H1 (cell line): ENCODE measurements at regions not wholly inside any gene's neighbourhood (a gene's known extent, or its start where the extent isn't known, plus 50 kb on each side); places are given as distances from the start of the nearest gene placed in this dataset.
A peak's percentile ranks its signal among the peaks of the same experiment; 100 is the strongest.

Source experiments
- CTCF ChIA-PET: fragments of 300-600 bp; sonication (Branson Sonifier 250); formaldehyde crosslinking; loops from one replicate; lab custom pipeline; 2021; ENCODE audit not compliant: partially characterized antibody; lab: Charles Lee
- POLR2A ChIA-PET: fragments of 300-600 bp; sonication (Branson Sonifier 250); formaldehyde crosslinking; loops from one replicate; lab custom pipeline; 2021; ENCODE audit warnings: inconsistent platforms; ENCODE audit not compliant: partially characterized antibody; lab: Charles Lee
- DNase-seq, 2 experiments: peaks; one replicate each; pipeline versions ENCODE4 v3.0.0 to v3.0.0-alpha.2; 2010 to 2022; ENCODE audit warnings: low spot score in 2 of 2, low read depth in 1 of 2, mixed read lengths in 1 of 2
- FAIRE-seq: peaks from 2 replicates; lab custom pipeline; 2011; peaks lifted over from hg19 to GRCh38; lab: Jason Lieb, UNC
- H2AFZ ChIP-seq: 2 replicates; pipeline ENCODE4 v1.8.1; 2012; ENCODE audit warnings: low read length, inconsistent platforms
- H2AK5ac ChIP-seq: 2 replicates; pipeline ENCODE4 v1.6.1; 2013; ENCODE audit warnings: low read depth, low read length
- H2BK120ac ChIP-seq: replicated peaks from 2 replicates; pipeline ENCODE3; 2013; ENCODE audit warnings: low read depth, low read length, inconsistent platforms
- H2BK12ac ChIP-seq: 2 replicates; pipeline ENCODE4 v1.6.1; 2013; ENCODE audit warnings: low read depth, low read length
- H2BK15ac ChIP-seq: 2 replicates; pipeline ENCODE4 v1.6.1; 2013; ENCODE audit warnings: low read length
- H2BK20ac ChIP-seq: 2 replicates; pipeline ENCODE4 v1.6.1; 2013; ENCODE audit warnings: low read length
- H2BK5ac ChIP-seq: 2 replicates; pipeline ENCODE4 v1.6.1; 2013; ENCODE audit warnings: low read depth, low read length
- H3K14ac ChIP-seq: 2 replicates; pipeline ENCODE4 v1.6.1; 2013; ENCODE audit warnings: inconsistent platforms; ENCODE audit not compliant: insufficient read length
- H3K18ac ChIP-seq: 2 replicates; pipeline ENCODE4 v1.6.1; 2013; ENCODE audit warnings: low read length; ENCODE audit errors: extremely low read depth
- H3K23ac ChIP-seq: 2 replicates; pipeline ENCODE4 v1.6.1; 2013; ENCODE audit warnings: inconsistent platforms; ENCODE audit not compliant: insufficient read length
- H3K23me2 ChIP-seq: 2 replicates; pipeline ENCODE4 v1.6.1; 2013; ENCODE audit warnings: low read depth, low read length
- H3K27ac ChIP-seq: 2 replicates; pipeline ENCODE4 v1.6.1; 2011; ENCODE audit warnings: low read depth, low read length, inconsistent platforms
- H3K27me3 ChIP-seq, 4 experiments: replicated peaks in 1 of 4; 1 replicate in 1 of 4; 2 replicates in 3 of 4; pipeline versions ENCODE4 v1.6.1 to v1.8.1; 2011 to 2013; ENCODE audit warnings: low read length in 3 of 4, mild to moderate bottlenecking in 3 of 4, inconsistent platforms in 2 of 4, mixed read lengths in 2 of 4, moderate library complexity in 1 of 4; ENCODE audit not compliant: control insufficient read depth in 3 of 4, insufficient read depth in 3 of 4; ENCODE audit errors: extremely low read depth in 1 of 4
- H3K36me3 ChIP-seq, 4 experiments: 2 replicates each; pipeline versions ENCODE4 v1.6.1 to v1.8.1; 2011 to 2013; ENCODE audit warnings: mild to moderate bottlenecking in 4 of 4, low read length in 3 of 4, moderate library complexity in 2 of 4, control low read depth in 1 of 4, inconsistent platforms in 1 of 4; ENCODE audit not compliant: insufficient read depth in 4 of 4, control insufficient read depth in 2 of 4
- H3K4ac ChIP-seq: replicated peaks from 2 replicates; pipeline ENCODE3; 2013; ENCODE audit warnings: low read length, low read depth, mixed read lengths, inconsistent platforms; ENCODE audit not compliant: insufficient read length
- H3K4me1 ChIP-seq, 4 experiments: replicated peaks in 1 of 4; 1 replicate in 1 of 4; 2 replicates in 3 of 4; pipeline versions ENCODE4 v1.6.1 to v1.8.1; 2011 to 2013; ENCODE audit warnings: low read length in 3 of 4, inconsistent platforms in 2 of 4, mixed read lengths in 1 of 4; ENCODE audit not compliant: insufficient read depth in 4 of 4, control insufficient read depth in 3 of 4
- H3K4me2 ChIP-seq, 2 experiments: 2 replicates each; pipeline versions ENCODE4 v1.6.1 to v1.8.1; 2011 to 2013; ENCODE audit warnings: low read depth in 2 of 2, low read length in 2 of 2, control low read depth in 1 of 2, inconsistent platforms in 1 of 2, mild to moderate bottlenecking in 1 of 2; ENCODE audit not compliant: insufficient read depth in 1 of 2
- H3K4me3 ChIP-seq, 4 experiments: fragments of 200-600, 300-600 bp in 1 of 4; sonication (generic), shearing (Covaris generic), sonication (Bioruptor Twin) in 1 of 4; 2 replicates each; pipeline versions ENCODE4 v1.5.1 to v1.8.1; 2011 to 2016; ENCODE audit warnings: low read length in 4 of 4, low read depth in 3 of 4, control low read depth in 2 of 4, inconsistent platforms in 2 of 4, mild to moderate bottlenecking in 2 of 4, mixed read lengths in 1 of 4, moderate library complexity in 1 of 4; ENCODE audit not compliant: insufficient read depth in 2 of 4; ENCODE audit errors: extremely low read depth in 1 of 4
- H3K56ac ChIP-seq: replicated peaks from 2 replicates; pipeline ENCODE3; 2013; ENCODE audit warnings: low read depth, mild to moderate bottlenecking, mixed read lengths, low read length, inconsistent platforms; ENCODE audit not compliant: insufficient read length
- H3K79me1 ChIP-seq: 2 replicates; pipeline ENCODE4 v1.6.1; 2013; ENCODE audit warnings: low read depth, low read length, control low read depth
- H3K79me2 ChIP-seq, 2 experiments: 2 replicates each; pipeline versions ENCODE4 v1.6.1 to v1.8.1; 2012 to 2013; ENCODE audit warnings: low read length in 2 of 2, mild to moderate bottlenecking in 2 of 2, inconsistent platforms in 1 of 2; ENCODE audit not compliant: insufficient read depth in 2 of 2, control insufficient read depth in 1 of 2
- H3K9ac ChIP-seq, 4 experiments: replicated peaks in 1 of 4; 1 replicate in 1 of 4; 2 replicates in 3 of 4; pipeline versions ENCODE4 v1.6.1 to v1.8.1; 2011 to 2013; ENCODE audit warnings: low read depth in 3 of 4, low read length in 3 of 4, control low read depth in 2 of 4, mild to moderate bottlenecking in 2 of 4, moderate library complexity in 2 of 4, inconsistent platforms in 1 of 4; ENCODE audit errors: extremely low read depth in 1 of 4
- H3K9me3 ChIP-seq, 2 experiments: 2 replicates each; pipeline versions ENCODE4 v1.6.1 to v1.8.1; 2012 to 2013; ENCODE audit warnings: mild to moderate bottlenecking in 2 of 2, moderate library complexity in 2 of 2, control low read depth in 1 of 2, inconsistent platforms in 1 of 2, low read depth in 1 of 2, low read length in 1 of 2, mixed read lengths in 1 of 2; ENCODE audit not compliant: insufficient read depth in 2 of 2
- H4K20me1 ChIP-seq, 2 experiments: replicated peaks in 1 of 2; 2 replicates each; pipeline versions ENCODE3 to v1.8.1; 2011 to 2013; ENCODE audit warnings: inconsistent platforms in 2 of 2, low read length in 2 of 2, mild to moderate bottlenecking in 1 of 2; ENCODE audit not compliant: insufficient read depth in 2 of 2, control insufficient read depth in 1 of 2
- H4K5ac ChIP-seq: 2 replicates; pipeline ENCODE4 v1.6.1; 2013; ENCODE audit warnings: low read length, low read depth, mixed read lengths, inconsistent platforms; ENCODE audit not compliant: insufficient read length
- H4K8ac ChIP-seq: 2 replicates; pipeline ENCODE4 v1.8.0; 2013; ENCODE audit warnings: mild to moderate bottlenecking, moderate library complexity, low read length, inconsistent platforms; ENCODE audit not compliant: insufficient read depth; ENCODE audit errors: extremely low read depth
- H4K91ac ChIP-seq: replicated peaks from 2 replicates; pipeline ENCODE3; 2013; ENCODE audit warnings: low read length, mixed read lengths, inconsistent platforms; ENCODE audit not compliant: insufficient read length
- CTCF ChIP-seq, 3 experiments: IDR thresholded peaks; 1 replicate in 2 of 3; 2 replicates in 1 of 3; pipeline versions ENCODE4 v1.5.1 to v1.6.1; 2011; ENCODE audit warnings: low read length in 3 of 3, mild to moderate bottlenecking in 3 of 3, inconsistent platforms in 2 of 3, low read depth in 1 of 3, moderate library complexity in 1 of 3; ENCODE audit not compliant: insufficient read depth in 1 of 3; ENCODE audit errors: control extremely low read depth in 1 of 3
- E2F6 ChIP-seq: IDR thresholded peaks from 2 replicates; pipeline ENCODE4 v1.6.1; 2012; ENCODE audit warnings: inconsistent platforms
- JUN ChIP-seq: IDR thresholded peaks from 2 replicates; pipeline ENCODE4 v1.6.1; 2011; ENCODE audit warnings: low read depth, mild to moderate bottlenecking, improper control_type of control experiment, low read length
- RAD21 ChIP-seq, 2 experiments: IDR thresholded peaks in 1 of 2; conservative IDR thresholded peaks in 1 of 2; 2 replicates each; pipeline ENCODE4 v1.6.1; 2011; ENCODE audit warnings: low read depth in 2 of 2, low read length in 2 of 2, improper control_type of control experiment in 1 of 2, inconsistent platforms in 1 of 2, mild to moderate bottlenecking in 1 of 2, moderate library complexity in 1 of 2
- WGBS, 2 experiments: shearing (Covaris generic) in 1 of 2; methylation state at CpG; one replicate each; pipeline versions ENCODE4 v1.1.6 to v1.1.7; 2013 to 2015; ENCODE audit warnings: low lambda C conversion rate in 2 of 2, mixed read lengths in 2 of 2, inconsistent platforms in 1 of 2, low coverage in 1 of 2, missing lambda C conversion rate in 1 of 2; ENCODE audit not compliant: insufficient replicate concordance in 2 of 2, insufficient coverage in 1 of 2, insufficient read length in 1 of 2; ENCODE audit errors: extremely low coverage in 1 of 2, missing lambda C conversion rate in 1 of 2; 5-methylcytosine and 5-hydroxymethylcytosine counted together

GRCh38 chr4:138680989-138681604 lies 334.5 kb upstream of the NOCT start:
- peaks cover 5 to 21% (median 9%) of the 10 kb centered on the region in 4 experiments for H3K4me1 ChIP-seq

More at GRCh38 chr4:138680989-138681604, 334.5 kb upstream of the NOCT start:
- Histone ChIP-seq H2AFZ (no peak overlapping the region), H3K9me3 (no peaks in the 10 kb centered on the region), H4K20me1 (no peaks in the 10 kb centered on the region), H3K56ac (no peak overlapping the region), H3K27ac (no peak overlapping the region), H2BK5ac (0 out of 2 replicates have a peak overlapping the region, but pooled peaks have one; percentile 92), H3K4me3 (no peak overlapping the region), H2BK15ac (no peak overlapping the region), H3K4me2 (no peak overlapping the region), H3K79me1 (no peaks in the 10 kb centered on the region), H3K79me2 (no peaks in the 10 kb centered on the region), H3K9ac (no peak overlapping the region), H4K8ac (no peak overlapping the region), H2BK120ac (no peak overlapping the region), H4K5ac (no peak overlapping the region), H4K91ac (no peak overlapping the region), H3K4ac (no peak overlapping the region), H2BK20ac (no peak overlapping the region)
- WGBS, 2 experiments = 25% methylated on average over 7 of the region's 7 CpGs; no CpG with 5 or more reads in 1 of the 2 experiments
- DNase-seq = peak in 1 of 2 experiments; percentile 91
- POLR2A ChIA-PET = interaction anchor here (0.6 kb wide), 1 partner anchor 23 kb away, joined by 3 read pairs; no protein-coding TSS in a partner anchor
- peak; percentile 97 for FAIRE-seq
- TF ChIP-seq JUN = no peak
- TF ChIP-seq E2F6 = no peak
- TF ChIP-seq RAD21 (IDR thresholded peaks at IDR 0.05 in 1 of 2, conservative IDR thresholded peaks at IDR 0.05 in 1 of 2; ENCODE audit: low read depth in 2 of 2, low read length in 2 of 2) = peak; percentile 97 to 98
- TF ChIP-seq CTCF (IDR thresholded peaks at IDR 0.05; ENCODE audit: control extremely low read depth in 1 of 3, insufficient read depth in 1 of 3, low read depth in 1 of 3, low read length in 3 of 3) = peak; percentile 51 to 87 (median 80)
- TF ChIP-seq, all 59 proteins: peak for 2
- Histone ChIP-seq H3K23me2 (no peaks in the 10 kb centered on the region), H2BK12ac (no peak overlapping the region), H3K27me3 (no peaks in the 10 kb centered on the region; a peak in 1 of 7 replicates), H3K18ac (no peak overlapping the region; the same call in 1 of the 2 replicates), H2AK5ac (no peak overlapping the region), H3K36me3 (no peaks in the 10 kb centered on the region), H3K14ac (no peak overlapping the region), H3K23ac (no peak overlapping the region)
- CTCF ChIA-PET = interaction anchor here (0.6 to 7.7 kb wide), 78 partner anchors 10 to 949 kb away, joined by 3 to 77 read pairs (median 4); no protein-coding TSS in a partner anchor
